Neuron (in vitro differentiated cells): ENCODE measurements at regions not wholly inside any gene's neighbourhood (a gene's known extent, or its start where the extent isn't known, plus 50 kb on each side); places are given as distances from the start of the nearest gene placed in this dataset.
A peak's percentile ranks its signal among the peaks of the same experiment; 100 is the strongest.

ENCODE experiments used
- H2AFZ ChIP-seq: one replicate; pipeline ENCODE4 v1.6.1; 2013; ENCODE audit warnings: low read depth, mild to moderate bottlenecking, inconsistent platforms, low read length, moderate library complexity
- H3K27me3 ChIP-seq: one replicate; pipeline ENCODE4 v1.6.1; 2013; ENCODE audit warnings: low read length; ENCODE audit not compliant: insufficient read depth
- H3K36me3 ChIP-seq: one replicate; pipeline ENCODE4 v1.6.1; 2013; ENCODE audit warnings: low read length; ENCODE audit not compliant: insufficient read depth
- H3K4me1 ChIP-seq: one replicate; pipeline ENCODE4 v1.6.1; 2013; ENCODE audit warnings: low read length; ENCODE audit not compliant: insufficient read depth
- H3K4me3 ChIP-seq: 2 replicates; pipeline ENCODE4 v1.5.1; 2013; ENCODE audit warnings: mild to moderate bottlenecking, low read length, moderate library complexity
- H3K9me3 ChIP-seq: one replicate; pipeline ENCODE4 v1.6.1; 2013; ENCODE audit warnings: low read length

DNA sequence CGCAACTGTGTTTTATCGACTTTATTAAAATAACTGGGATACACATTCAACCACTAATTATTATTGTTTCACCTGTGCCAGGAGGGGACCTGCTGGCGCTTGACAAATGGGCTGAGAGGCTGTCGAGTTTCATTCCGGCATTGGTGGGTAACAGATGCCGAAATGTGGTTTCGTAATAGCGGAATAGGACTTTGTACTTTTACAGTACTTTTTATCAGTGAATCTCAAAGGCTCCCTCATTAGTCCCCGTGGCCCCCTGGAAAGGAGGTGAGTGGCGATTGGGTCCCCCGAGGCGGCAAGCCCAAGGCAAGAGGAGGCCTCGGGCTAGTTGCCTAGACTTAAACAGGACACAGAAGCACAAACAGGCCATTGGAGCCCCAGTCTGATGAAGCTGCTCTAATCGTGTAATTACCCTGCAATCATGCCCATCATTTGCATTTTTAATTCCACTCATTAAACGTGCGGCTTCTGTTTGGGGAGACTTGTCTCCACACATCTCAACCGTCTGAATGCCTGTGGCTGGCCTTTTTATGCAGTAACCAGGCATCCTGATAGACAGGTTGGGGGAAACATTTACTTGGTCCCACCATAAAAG, 193.2 kb downstream of the INO80D start:
- no peaks in the 10 kb centered on the region for H3K36me3 ChIP-seq
- H3K4me1 ChIP-seq: peaks cover 25% of the 10 kb centered on the region
- no peak overlapping the region for H2AFZ ChIP-seq
- no peak overlapping the region for H3K4me3 ChIP-seq
- H3K9me3 ChIP-seq: no peaks in the 10 kb centered on the region
- no peaks in the 10 kb centered on the region for H3K27me3 ChIP-seq

DNA sequence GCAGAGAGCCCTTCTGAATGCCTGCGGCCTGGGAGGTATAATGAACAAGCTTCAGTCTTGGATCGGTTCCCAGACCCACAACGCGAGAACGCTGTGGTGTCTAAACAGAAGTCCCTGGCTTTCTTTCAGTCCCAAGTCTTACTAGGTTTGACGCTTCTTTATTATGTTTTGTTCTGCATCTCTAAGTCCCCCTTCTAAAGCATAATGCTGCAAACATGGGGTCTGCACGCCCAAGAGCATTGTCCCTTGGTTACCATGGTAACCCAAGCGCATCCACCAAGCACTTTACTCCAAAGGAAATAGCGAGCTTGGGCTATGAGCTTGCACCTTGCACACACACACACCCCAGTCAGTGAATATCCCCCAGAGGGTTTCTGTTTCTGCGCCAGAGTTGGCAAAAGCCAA, 193.7 kb downstream of the INO80D start:
- Histone ChIP-seq H3K4me1 (peaks cover 25% of the 10 kb centered on the region), H3K4me3 (no peak overlapping the region), H3K27me3 (no peaks in the 10 kb centered on the region), H2AFZ (peak overlapping the region; percentile 4), H3K9me3 (no peaks in the 10 kb centered on the region), H3K36me3 (no peaks in the 10 kb centered on the region)

DNA sequence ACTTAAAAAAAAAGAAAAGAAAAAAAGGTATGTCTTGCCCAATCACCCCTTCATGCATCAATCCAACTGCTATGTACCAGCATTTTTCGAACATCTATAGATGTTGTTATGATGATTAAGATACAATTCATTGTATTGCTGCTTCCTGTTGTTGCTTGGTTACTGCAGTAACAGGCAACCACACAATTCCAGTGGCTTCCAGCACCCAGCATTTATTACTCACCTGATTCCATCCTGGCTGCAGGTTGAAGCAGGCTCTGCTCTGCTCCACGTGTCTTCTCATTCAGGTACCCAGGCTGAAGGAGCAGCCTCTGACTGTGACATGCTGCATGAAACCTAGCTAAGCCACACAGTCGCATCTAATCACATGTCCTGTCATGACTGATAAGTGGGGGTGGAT, 196.9 kb downstream of the INO80D start:
- Histone ChIP-seq H3K4me1 (peaks cover 16% of the 10 kb centered on the region), H2AFZ (no peak overlapping the region), H3K27me3 (no peaks in the 10 kb centered on the region), H3K9me3 (peaks cover 4% of the 10 kb centered on the region), H3K36me3 (no peaks in the 10 kb centered on the region), H3K4me3 (no peak overlapping the region)

DNA sequence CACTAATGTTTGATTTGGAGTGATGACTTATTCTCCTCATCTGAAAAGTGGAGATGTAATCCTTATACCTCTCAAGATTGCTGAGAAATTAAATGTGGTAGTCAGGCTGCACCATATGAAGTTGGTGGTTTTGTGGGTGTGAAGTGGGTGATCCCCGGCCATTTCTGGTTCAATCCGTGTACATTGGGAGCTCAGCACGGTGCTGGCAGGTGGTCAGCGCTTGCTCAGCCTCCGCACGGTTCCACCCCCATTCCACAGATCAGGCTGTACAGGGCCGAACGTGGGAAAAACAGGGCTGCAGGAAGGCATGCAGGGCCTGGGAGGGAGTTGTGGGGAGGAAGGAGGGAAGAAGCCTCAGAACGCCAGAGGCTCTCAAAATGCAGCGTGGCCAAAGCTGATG, 198.3 kb downstream of the INO80D start:
- Histone ChIP-seq H3K9me3 (peaks cover 4% of the 10 kb centered on the region), H3K27me3 (no peaks in the 10 kb centered on the region), H3K4me1 (peaks cover 12% of the 10 kb centered on the region), H3K36me3 (no peaks in the 10 kb centered on the region), H3K4me3 (no peak overlapping the region), H2AFZ (no peak overlapping the region)

DNA sequence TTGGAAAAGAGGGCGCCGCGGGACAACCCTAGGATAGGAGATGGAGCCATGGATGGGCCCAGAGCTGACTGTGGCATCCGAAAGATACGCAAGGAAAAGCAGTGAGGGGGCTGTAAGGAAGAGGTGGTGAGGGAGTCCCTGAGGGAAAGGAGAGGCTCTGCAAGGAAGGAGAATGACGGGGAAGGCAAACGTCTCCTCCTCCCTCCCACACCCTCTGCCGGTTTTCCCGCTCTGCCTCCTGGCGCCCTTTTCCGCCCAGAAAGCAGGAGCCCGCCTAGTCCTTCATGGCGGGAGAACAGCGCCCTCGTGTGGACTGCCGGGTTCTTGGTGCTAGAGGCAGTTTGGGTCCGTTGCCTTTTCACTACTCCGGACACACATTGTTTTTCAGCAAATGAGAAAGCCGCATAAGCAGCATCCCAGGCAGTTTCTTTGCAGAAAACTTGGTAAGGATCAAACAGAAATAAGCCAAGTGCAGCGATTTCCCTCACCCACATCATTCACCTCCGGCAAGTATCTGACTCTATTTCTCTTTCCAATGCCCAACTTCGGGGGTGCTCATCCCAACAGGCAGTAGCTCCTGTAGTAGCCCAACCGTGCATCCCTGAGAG, 200.4 kb downstream of the INO80D start:
- no peak overlapping the region for H3K4me3 ChIP-seq
- H3K4me1 ChIP-seq: peaks cover 2% of the 10 kb centered on the region
- H3K9me3 ChIP-seq: peaks cover 4% of the 10 kb centered on the region
- H2AFZ ChIP-seq: no peak overlapping the region
- no peaks in the 10 kb centered on the region for H3K27me3 ChIP-seq
- no peaks in the 10 kb centered on the region for H3K36me3 ChIP-seq

DNA sequence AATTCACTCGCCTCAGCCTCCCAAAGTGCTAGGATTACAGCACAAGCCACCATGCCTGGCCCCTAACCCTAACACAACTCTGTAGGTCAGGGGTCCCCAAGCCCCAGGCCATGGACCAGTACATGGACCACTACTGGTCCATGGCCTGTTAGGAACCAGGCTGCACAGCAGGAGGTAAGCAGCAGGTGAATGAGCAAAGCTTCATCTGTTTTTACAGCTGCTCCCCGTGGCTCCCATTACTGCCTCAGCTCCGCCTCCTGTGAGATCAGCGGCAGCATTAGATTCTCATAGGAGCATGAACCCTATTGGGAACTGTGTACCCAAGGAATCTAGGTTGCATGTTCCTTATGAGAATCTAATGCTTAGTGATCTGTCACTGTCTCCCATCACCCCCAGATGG, 201.7 kb downstream of the NRP2 start:
- Histone ChIP-seq H3K9me3 (peaks cover 4% of the 10 kb centered on the region), H3K4me1 (peaks cover 2% of the 10 kb centered on the region), H3K4me3 (no peak overlapping the region), H3K36me3 (no peaks in the 10 kb centered on the region), H3K27me3 (no peaks in the 10 kb centered on the region), H2AFZ (no peak overlapping the region)

DNA sequence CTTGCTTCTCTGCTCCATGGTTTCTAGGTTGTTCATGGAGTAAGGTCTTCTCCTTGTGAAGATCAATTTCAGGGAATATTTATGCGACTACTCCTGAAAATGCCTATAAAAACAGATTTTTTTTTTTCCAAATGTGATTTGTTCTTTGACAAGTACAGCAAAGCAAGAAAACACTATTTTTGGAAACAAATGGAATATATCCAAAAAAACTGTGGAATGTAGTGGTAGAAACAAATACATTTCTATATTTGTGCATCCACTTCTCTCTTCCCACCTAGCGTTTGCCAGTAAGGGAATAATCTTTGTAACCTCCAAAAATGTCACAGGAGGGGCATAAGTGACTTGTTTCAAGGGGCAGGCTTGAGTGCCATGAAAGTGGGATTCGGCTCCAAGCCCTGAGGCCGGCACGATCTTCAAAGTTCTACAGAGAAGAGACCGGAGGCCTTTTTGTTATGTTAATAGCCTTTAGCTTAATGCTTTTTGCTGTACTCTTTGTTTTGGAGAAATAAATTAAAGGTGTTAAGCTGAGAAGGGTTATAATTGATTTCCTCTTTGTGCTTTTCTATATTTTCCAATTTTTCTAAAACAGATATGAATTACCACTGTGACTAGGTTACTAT, 200.6 kb downstream of the NRP2 start:
- Histone ChIP-seq H3K4me1 (peaks cover 2% of the 10 kb centered on the region), H3K36me3 (no peaks in the 10 kb centered on the region), H2AFZ (no peak overlapping the region), H3K9me3 (peaks cover 4% of the 10 kb centered on the region), H3K4me3 (no peak overlapping the region), H3K27me3 (no peaks in the 10 kb centered on the region)

DNA sequence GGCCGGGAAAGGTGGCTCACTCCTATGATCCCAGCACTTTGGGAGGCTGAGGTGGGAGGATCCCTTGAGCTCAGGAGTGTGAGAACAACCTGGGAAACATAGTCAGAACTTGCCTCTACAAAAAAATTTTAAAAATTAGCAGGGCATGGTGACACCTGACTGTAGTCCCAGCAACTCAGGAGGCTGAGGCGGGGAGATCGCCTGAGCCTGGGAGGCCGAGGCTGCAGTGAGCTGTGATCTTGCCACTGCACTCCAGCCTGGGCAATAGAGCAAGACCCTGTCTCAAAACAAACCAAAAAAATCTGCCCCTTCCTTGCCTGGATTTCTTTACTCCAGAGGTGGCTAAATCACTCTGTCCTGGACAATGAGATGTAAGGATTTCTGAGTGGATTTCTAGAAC, 197.7 kb downstream of the NRP2 start:
- Histone ChIP-seq H3K4me3 (no peak overlapping the region), H3K27me3 (no peaks in the 10 kb centered on the region), H3K4me1 (peaks cover 2% of the 10 kb centered on the region), H2AFZ (no peak overlapping the region), H3K36me3 (no peaks in the 10 kb centered on the region), H3K9me3 (no peaks in the 10 kb centered on the region)

DNA sequence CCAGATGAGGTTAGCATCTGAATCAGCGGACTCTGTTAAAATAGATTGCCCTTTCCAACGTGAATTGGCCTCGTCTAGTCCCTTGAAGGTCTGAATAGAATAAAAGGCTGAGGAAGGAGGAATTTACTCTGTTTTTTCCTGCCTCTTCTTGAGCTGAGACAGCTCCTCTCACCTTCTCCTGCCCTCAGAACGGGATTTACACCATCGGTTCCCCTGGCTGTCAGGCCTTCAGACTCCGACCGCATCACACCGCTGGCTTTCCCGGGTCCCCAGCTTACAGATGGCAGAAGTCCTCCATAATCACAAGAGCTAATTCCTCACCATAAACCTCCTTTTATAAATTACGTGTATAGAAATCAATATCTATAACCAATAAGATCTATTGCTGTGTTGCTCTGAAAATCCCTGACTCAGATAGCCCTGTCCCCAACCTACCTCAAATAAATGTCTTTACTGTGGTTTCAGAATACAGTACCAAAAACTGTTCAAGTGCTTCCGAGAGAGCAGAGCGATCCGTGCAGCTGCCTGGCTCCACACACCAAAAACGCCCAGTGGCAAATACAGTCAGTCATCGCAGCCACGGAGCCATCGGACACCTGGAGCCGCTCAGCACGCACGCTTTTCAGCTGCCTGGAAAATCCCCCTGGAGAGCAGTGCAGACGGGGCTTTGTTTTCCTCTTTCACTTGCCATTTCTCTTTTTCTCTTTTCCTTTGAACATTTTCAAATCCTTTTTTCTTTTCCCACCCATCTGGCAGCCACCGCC, 196.9 kb downstream of the NRP2 start:
- H3K4me1 ChIP-seq: peaks cover 2% of the 10 kb centered on the region
- no peak overlapping the region for H2AFZ ChIP-seq
- no peaks in the 10 kb centered on the region for H3K36me3 ChIP-seq
- H3K9me3 ChIP-seq: no peaks in the 10 kb centered on the region
- no peaks in the 10 kb centered on the region for H3K27me3 ChIP-seq
- no peak overlapping the region for H3K4me3 ChIP-seq

DNA sequence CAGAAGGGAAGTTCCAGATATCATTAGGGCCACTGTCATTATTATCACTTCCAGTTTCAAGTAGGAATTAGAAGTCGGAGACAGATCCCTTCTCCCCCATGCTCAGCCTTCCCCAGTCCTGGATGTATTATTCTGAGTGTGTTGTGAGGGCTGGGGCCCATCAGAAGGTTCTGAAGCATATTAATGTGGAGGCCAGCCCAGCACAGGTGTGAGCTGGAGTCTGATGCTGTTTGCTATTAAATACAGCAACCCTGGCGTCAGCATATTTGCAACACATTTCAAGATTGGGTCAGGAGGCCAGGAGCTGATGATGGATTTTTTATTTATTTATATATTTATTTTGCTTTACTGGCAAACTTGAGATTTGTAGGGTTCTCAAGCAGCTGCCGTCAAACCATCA, 195.2 kb downstream of the NRP2 start:
- Histone ChIP-seq H2AFZ (no peak overlapping the region), H3K4me1 (no peaks in the 10 kb centered on the region), H3K27me3 (no peaks in the 10 kb centered on the region), H3K36me3 (no peaks in the 10 kb centered on the region), H3K9me3 (peaks cover 2% of the 10 kb centered on the region), H3K4me3 (no peak overlapping the region)

DNA sequence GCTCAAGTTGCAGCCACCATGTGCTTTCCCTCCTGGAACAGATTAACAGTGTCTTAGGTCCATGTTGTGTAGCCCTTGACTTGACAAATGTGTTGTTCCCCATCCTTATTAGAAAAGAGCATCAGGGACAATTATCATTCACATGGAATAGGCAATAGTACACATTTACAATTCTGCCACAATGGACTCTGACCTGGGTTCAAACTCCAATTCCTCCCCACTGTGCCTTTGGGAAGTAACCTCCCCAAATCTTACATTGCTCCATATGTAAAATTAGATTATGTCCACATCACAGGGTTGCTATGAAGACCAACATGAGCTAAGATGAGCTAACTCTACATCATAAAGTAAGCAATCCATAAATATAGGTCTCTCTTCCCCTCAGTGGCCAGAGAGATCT, 193.8 kb downstream of the NRP2 start:
- no peaks in the 10 kb centered on the region for H3K4me1 ChIP-seq
- no peak overlapping the region for H2AFZ ChIP-seq
- no peaks in the 10 kb centered on the region for H3K27me3 ChIP-seq
- peaks cover 2% of the 10 kb centered on the region for H3K9me3 ChIP-seq
- no peak overlapping the region for H3K4me3 ChIP-seq
- no peaks in the 10 kb centered on the region for H3K36me3 ChIP-seq

DNA sequence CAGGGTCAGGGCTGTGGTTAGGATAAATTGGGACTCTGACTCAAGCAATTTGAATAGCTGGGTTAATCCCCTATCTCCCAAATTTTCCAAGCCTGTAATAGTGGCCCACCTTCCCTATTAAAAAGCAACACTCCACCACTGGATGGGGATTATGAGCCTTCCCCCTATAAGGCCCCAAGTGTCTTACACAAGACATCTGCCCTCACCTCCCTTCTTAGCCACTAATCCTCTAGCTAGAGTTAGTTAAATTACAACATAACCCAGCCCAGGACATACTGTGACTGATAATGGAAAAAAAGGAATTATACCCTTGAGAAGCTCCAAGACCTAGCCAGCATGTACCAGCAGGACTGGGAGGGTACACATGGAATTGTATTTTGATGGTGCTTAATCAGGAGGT, 190.4 kb downstream of the NRP2 start:
- Histone ChIP-seq H3K36me3 (no peaks in the 10 kb centered on the region), H2AFZ (no peak overlapping the region), H3K4me1 (no peaks in the 10 kb centered on the region), H3K27me3 (no peaks in the 10 kb centered on the region), H3K4me3 (no peak overlapping the region), H3K9me3 (peaks cover 2% of the 10 kb centered on the region)

DNA sequence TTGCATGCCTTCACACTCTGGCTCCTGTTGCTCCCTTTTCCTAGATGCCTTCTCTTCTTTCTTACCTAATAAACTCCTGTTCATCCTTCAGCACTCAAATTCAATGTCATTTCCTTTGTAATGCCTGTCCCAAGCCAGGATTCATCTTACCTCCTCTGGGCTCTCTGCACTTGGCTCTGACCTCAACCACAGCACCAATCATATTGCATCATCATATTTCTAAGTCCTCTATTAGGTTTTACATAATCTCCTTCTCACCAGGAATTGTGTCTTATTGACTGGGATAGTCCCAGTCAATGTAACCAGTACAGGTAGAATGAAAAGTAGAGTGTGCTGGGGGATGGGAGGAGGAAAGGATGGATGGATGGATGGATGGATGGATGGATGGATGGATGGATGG, 187.1 kb downstream of the NRP2 start:
- peaks cover 3% of the 10 kb centered on the region for H3K4me1 ChIP-seq
- no peaks in the 10 kb centered on the region for H3K27me3 ChIP-seq
- H2AFZ ChIP-seq: no peak overlapping the region
- no peak overlapping the region for H3K4me3 ChIP-seq
- no peaks in the 10 kb centered on the region for H3K36me3 ChIP-seq
- H3K9me3 ChIP-seq: peaks cover 2% of the 10 kb centered on the region
